ACC112 (cell line): ENCODE measurements at regions not wholly inside any gene's neighbourhood (a gene's known extent, or its start where the extent isn't known, plus 50 kb on each side); places are given as distances from the start of the nearest gene placed in this dataset.

Source experiments
- H2AFZ ChIP-seq: fragments of 200-600 bp; sonication (generic); one replicate; pipeline ENCODE4 v1.6.0; 2017; ENCODE audit warnings: antibody characterized with exemption, low read length; ENCODE audit not compliant: unreplicated experiment
- H3K27ac ChIP-seq: fragments of 200-600 bp; sonication (generic); 2 replicates; pipeline ENCODE4 v1.5.1; 2014; ENCODE audit warnings: low read depth, mild to moderate bottlenecking, antibody characterized with exemption, low read length, moderate library complexity
- H3K27me3 ChIP-seq: fragments of 200-600 bp; sonication (generic); 2 replicates; pipeline ENCODE4 v1.6.1; 2014; ENCODE audit warnings: mild to moderate bottlenecking, antibody characterized with exemption, low read length, moderate library complexity, mixed read lengths; ENCODE audit not compliant: insufficient read depth
- H3K36me3 ChIP-seq: fragments of 200-600 bp; sonication (generic); 2 replicates; pipeline ENCODE4 v1.6.1; 2016; ENCODE audit warnings: mild to moderate bottlenecking, antibody characterized with exemption, low read length, moderate library complexity, mixed read lengths; ENCODE audit not compliant: insufficient read depth
- H3K4me1 ChIP-seq: fragments of 200-600 bp; sonication (generic); one replicate; pipeline ENCODE4 v1.6.1; 2016; ENCODE audit warnings: low read length, mixed read lengths; ENCODE audit not compliant: insufficient read depth, unreplicated experiment, control insufficient read depth
- H3K4me3 ChIP-seq: fragments of 200-600 bp; sonication (generic); 2 replicates; pipeline ENCODE4 v1.5.1; 2014; ENCODE audit warnings: mild to moderate bottlenecking, low read depth, low read length
- H3K79me2 ChIP-seq: fragments of 200-600 bp; sonication (generic); one replicate; pipeline ENCODE4 v1.6.0; 2016; ENCODE audit warnings: low read length; ENCODE audit not compliant: control insufficient read depth, unreplicated experiment, insufficient read depth

GRCh38 chr5:51843893-51844292 is 460.6 kb downstream of the ISL1 start:
- H3K4me1 ChIP-seq: no peaks in the 10 kb centered on the region

GRCh38 chr5:51846015-51846414 is 462.8 kb downstream of the ISL1 start:
- H3K36me3 ChIP-seq: no peaks in the 10 kb centered on the region
- H3K27me3 ChIP-seq: no peaks in the 10 kb centered on the region
- H3K79me2 ChIP-seq: no peaks in the 10 kb centered on the region
- H3K4me1 ChIP-seq: no peaks in the 10 kb centered on the region
- no peak overlapping the region for H3K27ac ChIP-seq
- no peak overlapping the region for H3K4me3 ChIP-seq
- H2AFZ ChIP-seq: no peak overlapping the region

More at GRCh38 chr5:51843893-51844292, 460.6 kb downstream of the ISL1 start:
- H3K27me3 ChIP-seq: no peaks in the 10 kb centered on the region
- H3K27ac ChIP-seq: no peak overlapping the region
- H3K79me2 ChIP-seq: no peaks in the 10 kb centered on the region
- H2AFZ ChIP-seq: no peak overlapping the region
- no peak overlapping the region for H3K4me3 ChIP-seq
- H3K36me3 ChIP-seq: no peaks in the 10 kb centered on the region

- H3K79me2 ChIP-seq: no peaks in the 10 kb centered on the region
- no peak overlapping the region for H3K4me3 ChIP-seq
- H3K27me3 ChIP-seq: no peaks in the 10 kb centered on the region
- no peak overlapping the region for H2AFZ ChIP-seq
- H3K4me1 ChIP-seq: no peaks in the 10 kb centered on the region
- H3K36me3 ChIP-seq: no peaks in the 10 kb centered on the region
- no peak overlapping the region for H3K27ac ChIP-seq
These were observed 476.4 kb downstream of the ISL1 start for GRCh38 chr5:51859624-51860023.

GRCh38 chr5:51860532-51861018 is 477.3 kb downstream of the ISL1 start:
- Histone ChIP-seq H3K27me3 (no peaks in the 10 kb centered on the region), H3K27ac (no peak overlapping the region), H3K79me2 (no peaks in the 10 kb centered on the region), H3K36me3 (no peaks in the 10 kb centered on the region), H3K4me1 (no peaks in the 10 kb centered on the region), H3K4me3 (no peak overlapping the region), H2AFZ (no peak overlapping the region)

- Histone ChIP-seq H3K27me3 (no peaks in the 10 kb centered on the region), H3K4me1 (no peaks in the 10 kb centered on the region), H3K79me2 (no peaks in the 10 kb centered on the region), H2AFZ (no peak overlapping the region), H3K27ac (no peak overlapping the region), H3K4me3 (no peak overlapping the region), H3K36me3 (no peaks in the 10 kb centered on the region)
These were observed 488.9 kb downstream of the ISL1 start for GRCh38 chr5:51872144-51872543.

GRCh38 chr5:51881901-51882300 is 498.7 kb downstream of the ISL1 start:
- H3K4me1 ChIP-seq: no peaks in the 10 kb centered on the region
- H2AFZ ChIP-seq: no peak overlapping the region
- H3K36me3 ChIP-seq: no peaks in the 10 kb centered on the region
- H3K27ac ChIP-seq: no peak overlapping the region
- H3K4me3 ChIP-seq: no peak overlapping the region
- H3K79me2 ChIP-seq: no peaks in the 10 kb centered on the region
- no peaks in the 10 kb centered on the region for H3K27me3 ChIP-seq

GRCh38 chr5:51882647-51883046 is 499.4 kb downstream of the ISL1 start:
- Histone ChIP-seq H2AFZ (no peak overlapping the region), H3K4me1 (no peaks in the 10 kb centered on the region), H3K27ac (no peak overlapping the region), H3K27me3 (no peaks in the 10 kb centered on the region), H3K4me3 (no peak overlapping the region), H3K36me3 (no peaks in the 10 kb centered on the region), H3K79me2 (no peaks in the 10 kb centered on the region)

- Histone ChIP-seq H3K4me3 (no peak overlapping the region), H3K4me1 (no peaks in the 10 kb centered on the region), H3K27me3 (no peaks in the 10 kb centered on the region), H3K36me3 (no peaks in the 10 kb centered on the region), H3K27ac (no peak overlapping the region), H2AFZ (no peak overlapping the region), H3K79me2 (no peaks in the 10 kb centered on the region)
These were observed 506.5 kb downstream of the ISL1 start for GRCh38 chr5:51889703-51890102.

- Histone ChIP-seq H3K27me3 (no peaks in the 10 kb centered on the region), H3K4me1 (no peaks in the 10 kb centered on the region), H2AFZ (no peak overlapping the region), H3K27ac (no peak overlapping the region), H3K36me3 (no peaks in the 10 kb centered on the region), H3K79me2 (no peaks in the 10 kb centered on the region), H3K4me3 (no peak overlapping the region)
These were observed 507.3 kb downstream of the ISL1 start for GRCh38 chr5:51890435-51891116.

- H3K27ac ChIP-seq: no peak overlapping the region
- H3K4me1 ChIP-seq: no peaks in the 10 kb centered on the region
- no peak overlapping the region for H3K4me3 ChIP-seq
- no peaks in the 10 kb centered on the region for H3K27me3 ChIP-seq
- H3K36me3 ChIP-seq: no peaks in the 10 kb centered on the region
- no peaks in the 10 kb centered on the region for H3K79me2 ChIP-seq
- H2AFZ ChIP-seq: no peak overlapping the region
These were observed 509.4 kb downstream of the ISL1 start for GRCh38 chr5:51892680-51893079.

GRCh38 chr5:51895834-51896233 is 512.6 kb downstream of the ISL1 start:
- H3K36me3 ChIP-seq: no peaks in the 10 kb centered on the region
- H3K27me3 ChIP-seq: no peaks in the 10 kb centered on the region
- no peak overlapping the region for H2AFZ ChIP-seq
- H3K4me1 ChIP-seq: no peaks in the 10 kb centered on the region
- no peak overlapping the region for H3K4me3 ChIP-seq
- no peaks in the 10 kb centered on the region for H3K79me2 ChIP-seq
- no peak overlapping the region for H3K27ac ChIP-seq
